H9 (cell line): ENCODE measurements at regions not wholly inside any gene's neighbourhood (a gene's known extent, or its start where the extent isn't known, plus 50 kb on each side); places are given as distances from the start of the nearest gene placed in this dataset.
"Not testable (repeated sequence)": the region's sequence is repeated elsewhere in the genome, so short reads cannot be mapped to it uniquely, and the experiment has no call there.

Experiments
- DNase-seq: peaks from one replicate; pipeline ENCODE4 v3.0.0-alpha.2; 2017
- H2AFZ ChIP-seq: one replicate; pipeline ENCODE4 v1.6.1; 2013; ENCODE audit warnings: mild to moderate bottlenecking, low read length, control low read depth, moderate library complexity
- H2AK5ac ChIP-seq: 2 replicates; pipeline ENCODE4 v1.6.1; 2013; ENCODE audit warnings: low read length, control low read depth, mixed read lengths; ENCODE audit not compliant: insufficient read length
- H2BK120ac ChIP-seq: one replicate; pipeline ENCODE4 v1.6.1; 2013; ENCODE audit warnings: low read depth, mild to moderate bottlenecking, low read length, control low read depth, inconsistent platforms; ENCODE audit not compliant: poor library complexity, severe bottlenecking
- H2BK12ac ChIP-seq: 2 replicates; pipeline ENCODE4 v1.6.1; 2013; ENCODE audit warnings: low read length, control low read depth, mixed read lengths, low read depth; ENCODE audit not compliant: insufficient read length
- H2BK15ac ChIP-seq: 2 replicates; pipeline ENCODE4 v1.6.1; 2013; ENCODE audit warnings: low read depth, low read length, control low read depth
- H2BK20ac ChIP-seq: one replicate; pipeline ENCODE4 v1.6.1; 2013; ENCODE audit warnings: low read depth, mild to moderate bottlenecking, low read length, control low read depth, inconsistent platforms; ENCODE audit not compliant: poor library complexity, severe bottlenecking
- H2BK5ac ChIP-seq: 2 replicates; pipeline ENCODE4 v1.6.1; 2013; ENCODE audit warnings: low read length, control low read depth, mixed read lengths; ENCODE audit not compliant: insufficient read length
- H3K14ac ChIP-seq: 2 replicates; pipeline ENCODE4 v1.6.1; 2013; ENCODE audit warnings: low read length, control low read depth; ENCODE audit not compliant: insufficient read depth
- H3K18ac ChIP-seq: 2 replicates; pipeline ENCODE4 v1.6.1; 2013; ENCODE audit warnings: low read depth, mild to moderate bottlenecking, mixed read lengths, low read length, control low read depth; ENCODE audit not compliant: insufficient read length
- H3K23ac ChIP-seq: 2 replicates; pipeline ENCODE4 v1.6.1; 2013; ENCODE audit warnings: low read length, control low read depth, mixed read lengths, low read depth; ENCODE audit not compliant: insufficient read length
- H3K23me2 ChIP-seq: 2 replicates; pipeline ENCODE4 v1.6.1; 2013; ENCODE audit warnings: low read depth, mild to moderate bottlenecking, mixed read lengths, low read length, control low read depth; ENCODE audit not compliant: insufficient read length, poor library complexity, severe bottlenecking
- H3K27ac ChIP-seq: 2 replicates; pipeline ENCODE4 v1.5.1; 2013; ENCODE audit warnings: low read length, control low read depth, mixed read lengths, low read depth; ENCODE audit not compliant: insufficient read length
- H3K27me3 ChIP-seq: 2 replicates; pipeline ENCODE4 v1.6.1; 2013; ENCODE audit warnings: low read length, control low read depth, inconsistent platforms; ENCODE audit not compliant: insufficient read depth
- H3K4ac ChIP-seq: 2 replicates; pipeline ENCODE4 v1.6.1; 2013; ENCODE audit warnings: low read depth, mild to moderate bottlenecking, control low read depth, inconsistent platforms, low read length, moderate library complexity
- H3K4me1 ChIP-seq: 2 replicates; pipeline ENCODE4 v1.6.1; 2013; ENCODE audit warnings: low read length, control low read depth, inconsistent platforms; ENCODE audit not compliant: insufficient read depth
- H3K4me2 ChIP-seq: 2 replicates; pipeline ENCODE4 v1.6.1; 2013; ENCODE audit warnings: low read length, control low read depth, mixed read lengths; ENCODE audit not compliant: insufficient read length, insufficient read depth
- H3K56ac ChIP-seq: 2 replicates; pipeline ENCODE4 v1.6.1; 2013; ENCODE audit warnings: low read depth, mild to moderate bottlenecking, mixed read lengths, low read length, control low read depth; ENCODE audit not compliant: insufficient read length
- H3K79me1 ChIP-seq: 2 replicates; pipeline ENCODE4 v1.6.1; 2013; ENCODE audit warnings: low read depth, mild to moderate bottlenecking, moderate library complexity, low read length, control low read depth, inconsistent platforms; ENCODE audit not compliant: insufficient read depth, poor library complexity, severe bottlenecking
- H3K79me2 ChIP-seq: 2 replicates; pipeline ENCODE4 v1.6.1; 2013; ENCODE audit warnings: low read length, control low read depth, inconsistent platforms; ENCODE audit not compliant: insufficient read depth
- H3K9ac ChIP-seq: 2 replicates; pipeline ENCODE4 v1.6.1; 2013; ENCODE audit warnings: low read length, control low read depth, mixed read lengths; ENCODE audit not compliant: insufficient read length; ENCODE audit errors: extremely low read depth
- H3K9me3 ChIP-seq: one replicate; pipeline ENCODE4 v1.6.1; 2013; ENCODE audit warnings: low read depth, low read length, inconsistent platforms; ENCODE audit not compliant: control insufficient read depth
- H3T11ph ChIP-seq: one replicate; pipeline ENCODE4 v1.6.1; 2013; ENCODE audit warnings: mild to moderate bottlenecking, low read length, control low read depth, inconsistent platforms
- H4K20me1 ChIP-seq: one replicate; pipeline ENCODE4 v1.6.1; 2013; ENCODE audit not compliant: control insufficient read depth, insufficient read length, insufficient read depth
- H4K5ac ChIP-seq: 2 replicates; pipeline ENCODE4 v1.6.1; 2013; ENCODE audit warnings: low read depth, mild to moderate bottlenecking, mixed read lengths, low read length, control low read depth; ENCODE audit not compliant: insufficient read length
- H4K8ac ChIP-seq: replicated peaks from 2 replicates; pipeline ENCODE4 v1.6.1; 2013; ENCODE audit warnings: low read length, control low read depth, mixed read lengths, low read depth; ENCODE audit not compliant: insufficient read length
- H4K91ac ChIP-seq: 2 replicates; pipeline ENCODE4 v1.6.1; 2013; ENCODE audit warnings: low read depth, mild to moderate bottlenecking, moderate library complexity, mixed read lengths, low read length, control low read depth; ENCODE audit not compliant: insufficient read length
- H3K27ac Mint-ChIP-seq, 3 experiments: 2 replicates in 2 of 3; 3 replicates in 1 of 3; pipeline ENCODE4 v1.8.0; 2020 to 2021; ENCODE audit warnings: mixed read lengths in 3 of 3, mild to moderate bottlenecking in 1 of 3, moderate library complexity in 1 of 3
- H3K27me3 Mint-ChIP-seq: 2 replicates; pipeline ENCODE4 v1.8.0; 2021; ENCODE audit warnings: low read depth, mild to moderate bottlenecking, moderate library complexity, mixed read lengths
- H3K36me3 Mint-ChIP-seq, 3 experiments: 2 replicates in 2 of 3; 3 replicates in 1 of 3; pipeline ENCODE4 v1.8.0; 2020 to 2021; ENCODE audit warnings: low read depth in 3 of 3, mixed read lengths in 3 of 3; ENCODE audit not compliant: insufficient read depth in 1 of 3
- H3K4me1 Mint-ChIP-seq, 2 experiments: 2 replicates each; pipeline ENCODE4 v1.8.0; 2020; ENCODE audit warnings: mixed read lengths in 2 of 2
- H3K4me3 Mint-ChIP-seq, 2 experiments: 2 replicates in 1 of 2; 3 replicates in 1 of 2; pipeline ENCODE4 v1.8.0; 2020 to 2021; ENCODE audit warnings: mild to moderate bottlenecking in 2 of 2, mixed read lengths in 2 of 2, moderate library complexity in 1 of 2
- H3K9me3 Mint-ChIP-seq, 2 experiments: 2 replicates in 1 of 2; 3 replicates in 1 of 2; pipeline ENCODE4 v1.8.0; 2020; ENCODE audit warnings: mild to moderate bottlenecking in 2 of 2, mixed read lengths in 2 of 2, moderate library complexity in 1 of 2
- WGBS: extraction: QIAGEN DNeasy Blood & Tissue Kit; methylation state at CpG from one replicate; pipeline ENCODE4 v1.1.7; 2013; ENCODE audit warnings: missing lambda C conversion rate, low lambda C conversion rate, mixed read lengths; ENCODE audit not compliant: insufficient read length; ENCODE audit errors: extremely low coverage; 5-methylcytosine and 5-hydroxymethylcytosine counted together
- TF ChIP-seq, protein P1 (sequence below): fragments of 200-600 bp; sonication (generic); conservative IDR thresholded peaks from 3 replicates; pipeline ENCODE4 v1.8.0; 2021; ENCODE audit warnings: antibody characterized with exemption, mild to moderate bottlenecking

- Histone ChIP-seq H2AFZ (no peak overlapping the region), H4K8ac (no peak overlapping the region), H3K4me1 (peaks cover 4% of the 10 kb centered on the region; the same call in 1 of the 2 replicates), H3K79me2 (no peaks in the 10 kb centered on the region), H3K4me2 (no peak overlapping the region), H3K18ac (no peak overlapping the region), H3K79me1 (no peaks in the 10 kb centered on the region), H2BK12ac (no peak overlapping the region), H3K27me3 (no peaks in the 10 kb centered on the region), H3K14ac (no peak overlapping the region), H3K56ac (no peak overlapping the region), H3K23ac (no peak overlapping the region), H2BK5ac (no peak overlapping the region), H3K9me3 (no peaks in the 10 kb centered on the region), H3K9ac (no peak overlapping the region), H3K27ac (no peak overlapping the region), H2BK120ac (no peak overlapping the region), H3K4ac (no peak overlapping the region), H4K20me1 (no peaks in the 10 kb centered on the region), H2BK15ac (no peak overlapping the region), H3T11ph (no peak overlapping the region), H4K91ac (no peak overlapping the region), H2BK20ac (no peak overlapping the region), H3K23me2 (no peaks in the 10 kb centered on the region), H4K5ac (no peak overlapping the region), H2AK5ac (no peak overlapping the region)
- Mint-ChIP-seq H3K27ac (0 out of 7 replicates have a peak overlapping the region, but pooled peaks of 1 of the 3 experiments have one; percentile 57), H3K4me1 (peaks cover 20 to 25% of the 10 kb centered on the region in 2 experiments), H3K36me3 (peaks cover 0 to 2% (median 0%) of the 10 kb centered on the region in 3 experiments; a peak in 2 of 7 replicates), H3K9me3 (peaks cover 0 to 2% of the 10 kb centered on the region in 2 experiments; a peak in 1 of 5 replicates), H3K4me3 (no peak overlapping the region), H3K27me3 (no peaks in the 10 kb centered on the region; the same call in 1 of the 2 replicates)
- TF ChIP-seq, protein P1, sequence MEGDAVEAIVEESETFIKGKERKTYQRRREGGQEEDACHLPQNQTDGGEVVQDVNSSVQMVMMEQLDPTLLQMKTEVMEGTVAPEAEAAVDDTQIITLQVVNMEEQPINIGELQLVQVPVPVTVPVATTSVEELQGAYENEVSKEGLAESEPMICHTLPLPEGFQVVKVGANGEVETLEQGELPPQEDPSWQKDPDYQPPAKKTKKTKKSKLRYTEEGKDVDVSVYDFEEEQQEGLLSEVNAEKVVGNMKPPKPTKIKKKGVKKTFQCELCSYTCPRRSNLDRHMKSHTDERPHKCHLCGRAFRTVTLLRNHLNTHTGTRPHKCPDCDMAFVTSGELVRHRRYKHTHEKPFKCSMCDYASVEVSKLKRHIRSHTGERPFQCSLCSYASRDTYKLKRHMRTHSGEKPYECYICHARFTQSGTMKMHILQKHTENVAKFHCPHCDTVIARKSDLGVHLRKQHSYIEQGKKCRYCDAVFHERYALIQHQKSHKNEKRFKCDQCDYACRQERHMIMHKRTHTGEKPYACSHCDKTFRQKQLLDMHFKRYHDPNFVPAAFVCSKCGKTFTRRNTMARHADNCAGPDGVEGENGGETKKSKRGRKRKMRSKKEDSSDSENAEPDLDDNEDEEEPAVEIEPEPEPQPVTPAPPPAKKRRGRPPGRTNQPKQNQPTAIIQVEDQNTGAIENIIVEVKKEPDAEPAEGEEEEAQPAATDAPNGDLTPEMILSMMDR = no peak
- WGBS = no CpG with 5 or more reads among the region's 1 CpG
- DNase-seq = no peak
Measured at GRCh38 chr12:75622492-75622891, 111.1 kb upstream of the KRR1 start.

- not testable (repeated sequence) for H4K91ac ChIP-seq, H2BK12ac ChIP-seq, H3K14ac ChIP-seq, H3K27me3 ChIP-seq, H3T11ph ChIP-seq, H3K56ac ChIP-seq, H3K4ac ChIP-seq, H2BK20ac ChIP-seq, H3K9ac ChIP-seq, H2BK5ac ChIP-seq, H4K20me1 ChIP-seq, H3K79me1 ChIP-seq, H3K4me1 ChIP-seq, H3K18ac ChIP-seq, H2BK15ac ChIP-seq, H4K5ac ChIP-seq, H2AFZ ChIP-seq, H3K23ac ChIP-seq, H3K4me2 ChIP-seq, DNase-seq, H3K27ac ChIP-seq, H3K9me3 ChIP-seq, H3K4me3 Mint-ChIP-seq, H2BK120ac ChIP-seq, H3K79me2 ChIP-seq, H3K4me1 Mint-ChIP-seq, H3K27ac Mint-ChIP-seq, H3K23me2 ChIP-seq, H3K27me3 Mint-ChIP-seq, H2AK5ac ChIP-seq, H4K8ac ChIP-seq
- Mint-ChIP-seq H3K36me3 (peaks cover 1 to 20% (median 5%) of the 10 kb centered on the region in 3 experiments; a peak in 5 of 7 replicates), H3K9me3 (peaks cover 3 to 10% of the 10 kb centered on the region in 2 experiments; a peak in 3 of 5 replicates)
- no CpG with 5 or more reads among the region's 4 CpGs for WGBS
Measured at GRCh38 chr12:75614396-75614795, 103.0 kb upstream of the KRR1 start.
